D721Med (cell line): ENCODE measurements at regions not wholly inside any gene's neighbourhood (a gene's known extent, or its start where the extent isn't known, plus 50 kb on each side); places are given as distances from the start of the nearest gene placed in this dataset.
"Not testable (repeated sequence)": the region's sequence is repeated elsewhere in the genome, so short reads cannot be mapped to it uniquely, and the experiment has no call there.

Experiments used
- DNase-seq: peaks from one replicate; pipeline ENCODE4 v3.0.0; 2011; ENCODE audit warnings: low spot score; ENCODE audit not compliant: insufficient read length
- FAIRE-seq: peaks from 2 replicates; lab custom pipeline; 2011; peaks lifted over from hg19 to GRCh38; lab: Jason Lieb, UNC
- TF ChIP-seq, protein P1 (sequence below): IDR thresholded peaks from 2 replicates; pipeline ENCODE4 v1.5.1; 2012; ENCODE audit warnings: mild to moderate bottlenecking, control low read depth; ENCODE audit not compliant: insufficient read depth; ENCODE audit errors: missing control alignments

DNA sequence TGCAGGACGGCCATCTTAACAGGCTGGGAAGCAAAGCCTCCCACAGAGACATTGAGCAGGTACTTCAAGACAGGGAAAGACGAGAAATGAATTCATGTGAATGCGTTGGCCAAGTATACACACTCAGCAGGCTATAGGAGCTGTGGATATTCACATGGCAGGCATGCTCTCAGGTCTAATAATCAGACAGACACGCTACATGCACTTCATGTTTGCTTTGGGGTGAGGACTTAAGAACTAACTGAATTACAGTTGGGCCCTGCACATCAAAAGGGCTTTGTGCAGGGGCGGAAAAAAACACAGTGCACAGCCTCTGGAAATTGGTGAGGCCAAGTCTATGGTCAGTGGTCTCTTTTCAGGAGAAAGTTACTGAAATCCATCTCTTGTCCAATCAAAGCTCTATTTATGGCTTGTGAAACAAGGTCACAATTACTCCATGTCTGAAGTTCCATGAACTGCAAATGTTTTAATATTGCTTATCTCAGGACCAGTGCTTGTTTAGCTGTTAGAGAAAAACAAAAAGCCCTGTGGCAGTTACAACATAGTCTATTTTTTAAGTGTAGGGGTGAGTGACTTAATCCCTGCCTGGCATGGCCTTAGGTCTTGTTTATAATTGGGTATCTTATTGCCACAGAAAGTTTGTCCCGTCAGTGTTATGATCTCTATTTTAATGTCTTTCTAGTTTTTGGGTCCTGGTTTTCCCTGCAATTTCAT is 100.6 kb upstream of the GOLGA6L6 start:
- no peak for DNase-seq
- TF ChIP-seq, protein P1, sequence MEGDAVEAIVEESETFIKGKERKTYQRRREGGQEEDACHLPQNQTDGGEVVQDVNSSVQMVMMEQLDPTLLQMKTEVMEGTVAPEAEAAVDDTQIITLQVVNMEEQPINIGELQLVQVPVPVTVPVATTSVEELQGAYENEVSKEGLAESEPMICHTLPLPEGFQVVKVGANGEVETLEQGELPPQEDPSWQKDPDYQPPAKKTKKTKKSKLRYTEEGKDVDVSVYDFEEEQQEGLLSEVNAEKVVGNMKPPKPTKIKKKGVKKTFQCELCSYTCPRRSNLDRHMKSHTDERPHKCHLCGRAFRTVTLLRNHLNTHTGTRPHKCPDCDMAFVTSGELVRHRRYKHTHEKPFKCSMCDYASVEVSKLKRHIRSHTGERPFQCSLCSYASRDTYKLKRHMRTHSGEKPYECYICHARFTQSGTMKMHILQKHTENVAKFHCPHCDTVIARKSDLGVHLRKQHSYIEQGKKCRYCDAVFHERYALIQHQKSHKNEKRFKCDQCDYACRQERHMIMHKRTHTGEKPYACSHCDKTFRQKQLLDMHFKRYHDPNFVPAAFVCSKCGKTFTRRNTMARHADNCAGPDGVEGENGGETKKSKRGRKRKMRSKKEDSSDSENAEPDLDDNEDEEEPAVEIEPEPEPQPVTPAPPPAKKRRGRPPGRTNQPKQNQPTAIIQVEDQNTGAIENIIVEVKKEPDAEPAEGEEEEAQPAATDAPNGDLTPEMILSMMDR, result no peak
- FAIRE-seq, result no peak

DNA sequence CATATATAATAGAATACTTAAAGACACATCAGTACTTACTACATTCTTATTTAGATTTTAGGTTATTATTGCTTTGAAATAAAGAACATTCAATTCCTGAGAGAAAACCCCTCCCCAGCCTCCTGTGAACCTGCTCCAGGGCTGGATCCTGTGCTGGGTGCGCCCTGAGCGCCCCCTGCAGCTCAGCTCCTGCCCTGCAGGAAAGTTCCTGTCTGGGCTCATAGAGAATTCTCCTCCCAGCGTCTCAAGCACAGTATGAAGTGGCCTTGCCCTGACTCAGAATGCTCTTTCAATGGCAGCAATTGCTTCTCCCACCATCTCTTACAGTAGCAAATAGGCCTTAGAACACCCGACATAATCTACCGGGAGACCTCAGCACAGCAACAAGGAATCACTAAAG is 98.8 kb upstream of the GOLGA6L6 start:
- not testable (repeated sequence) for FAIRE-seq, DNase-seq

DNA sequence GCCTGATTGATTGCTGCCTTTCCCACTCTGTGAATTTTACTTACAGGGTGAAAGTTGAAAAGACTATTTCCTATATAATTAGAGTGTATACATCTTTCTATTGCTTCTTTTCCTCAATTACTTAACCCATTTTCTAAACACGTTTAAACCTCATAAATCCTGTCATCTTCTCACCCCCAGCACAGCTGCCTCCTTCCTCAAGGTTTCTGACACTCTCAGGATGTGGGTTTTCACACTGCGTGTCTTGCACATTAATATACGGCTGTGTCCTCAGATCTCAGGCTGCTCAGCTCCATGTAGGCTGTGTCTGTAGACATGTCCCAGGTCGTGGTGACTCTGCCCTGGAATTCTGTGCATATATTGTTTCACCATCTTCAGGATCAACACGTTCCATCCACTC is 97.6 kb upstream of the GOLGA6L6 start:
- not testable (repeated sequence) for DNase-seq, FAIRE-seq

DNA sequence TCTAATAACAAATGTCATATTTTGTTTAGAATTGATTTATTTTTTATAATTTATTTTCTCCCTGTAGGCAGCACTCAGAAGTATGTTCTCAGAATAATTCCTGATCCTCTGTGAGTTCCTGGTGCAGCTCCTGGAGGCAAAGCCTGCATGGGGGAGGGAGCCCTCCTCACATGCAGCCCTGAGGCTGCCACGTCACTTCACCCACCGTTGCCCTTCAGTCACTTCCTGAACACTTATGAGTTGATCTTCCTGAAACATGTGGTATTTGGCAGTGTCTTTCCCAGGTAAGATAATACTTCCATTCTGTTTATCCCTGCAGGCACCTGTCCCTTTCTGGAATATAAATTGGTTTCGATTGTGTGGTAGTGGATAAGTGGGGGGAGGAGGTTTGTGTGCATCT is 95.9 kb upstream of the GOLGA6L6 start:
- not testable (repeated sequence) for FAIRE-seq, DNase-seq

DNA sequence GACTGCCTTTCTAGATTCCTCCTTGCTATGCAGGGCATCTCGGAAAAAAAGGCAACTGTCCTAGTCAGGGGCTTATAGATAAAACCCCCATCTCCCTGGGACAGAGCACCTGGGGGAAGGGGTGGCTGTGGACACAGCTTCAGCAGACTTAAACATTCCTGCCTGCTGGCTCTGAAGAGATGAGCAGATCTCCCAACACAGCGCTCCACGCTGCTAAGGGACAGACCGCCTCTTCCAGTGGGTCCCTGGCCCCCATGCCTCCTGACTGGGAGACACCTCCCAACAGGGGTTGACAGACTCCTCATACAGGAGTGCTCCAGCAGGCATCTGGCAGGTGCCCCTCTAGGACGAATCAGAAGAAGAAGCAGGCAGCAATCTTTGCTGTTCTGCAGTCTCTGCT is 87.9 kb upstream of the GOLGA6L6 start:
- not testable (repeated sequence) for FAIRE-seq, DNase-seq

DNA sequence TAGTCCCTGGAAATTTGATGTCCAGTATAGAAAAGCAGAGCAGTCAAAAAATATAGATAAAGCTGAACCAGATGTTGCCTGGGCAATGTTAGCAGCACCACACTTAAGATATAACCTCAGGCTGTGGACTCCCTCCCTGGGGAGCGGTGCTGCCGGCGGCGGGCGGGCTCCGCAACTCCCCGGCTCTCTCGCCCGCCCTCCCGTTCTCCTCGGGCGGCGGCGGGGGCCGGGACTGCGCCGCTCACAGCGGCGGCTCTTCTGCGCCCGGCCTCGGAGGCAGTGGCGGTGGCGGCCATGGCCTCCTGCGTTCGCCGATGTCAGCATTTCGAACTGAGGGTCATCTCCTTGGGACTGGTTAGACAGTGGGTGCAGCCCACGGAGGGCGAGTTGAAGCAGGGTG is 86.9 kb upstream of the GOLGA6L6 start:
- not testable (repeated sequence) for DNase-seq, FAIRE-seq

DNA sequence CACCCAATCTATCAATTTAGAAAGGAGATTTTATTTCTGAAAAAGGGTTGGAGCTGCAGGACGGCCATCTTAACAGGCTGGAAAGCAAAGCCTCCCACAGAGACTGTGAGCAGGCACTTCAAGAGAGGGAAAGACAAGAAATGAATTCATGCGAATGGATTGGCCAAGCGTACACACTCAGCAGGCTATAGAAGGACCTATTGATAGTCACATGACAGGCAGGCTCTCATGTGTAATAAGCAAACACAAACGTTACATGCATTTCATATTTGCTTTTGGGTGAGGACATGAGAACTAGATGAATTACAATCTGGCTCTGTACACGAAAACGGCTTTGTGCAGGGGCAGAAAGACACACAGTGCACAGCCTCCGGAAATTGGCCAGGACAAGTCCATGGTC is 83.9 kb upstream of the GOLGA6L6 start:
- FAIRE-seq, DNase-seq: not testable (repeated sequence)

DNA sequence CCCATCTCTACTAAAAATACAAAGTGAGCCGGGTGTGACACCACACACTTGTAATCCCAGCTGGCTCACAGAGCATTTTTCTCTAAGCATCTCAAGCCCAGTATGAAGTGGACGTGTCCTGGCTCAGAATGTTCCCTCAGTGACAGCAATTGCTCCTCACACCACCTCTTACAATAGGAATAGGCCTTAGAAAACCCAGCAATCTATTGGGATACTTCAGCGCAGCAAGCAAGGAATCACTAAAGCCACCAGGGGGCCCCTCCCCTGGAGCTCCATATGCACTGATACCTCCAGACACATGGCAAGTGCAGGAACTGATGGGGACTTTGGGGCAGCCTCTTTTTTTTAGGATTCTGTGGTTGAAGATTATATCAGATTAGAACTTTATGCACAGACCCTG is 82.5 kb upstream of the GOLGA6L6 start:
- not testable (repeated sequence) for DNase-seq, FAIRE-seq

DNA sequence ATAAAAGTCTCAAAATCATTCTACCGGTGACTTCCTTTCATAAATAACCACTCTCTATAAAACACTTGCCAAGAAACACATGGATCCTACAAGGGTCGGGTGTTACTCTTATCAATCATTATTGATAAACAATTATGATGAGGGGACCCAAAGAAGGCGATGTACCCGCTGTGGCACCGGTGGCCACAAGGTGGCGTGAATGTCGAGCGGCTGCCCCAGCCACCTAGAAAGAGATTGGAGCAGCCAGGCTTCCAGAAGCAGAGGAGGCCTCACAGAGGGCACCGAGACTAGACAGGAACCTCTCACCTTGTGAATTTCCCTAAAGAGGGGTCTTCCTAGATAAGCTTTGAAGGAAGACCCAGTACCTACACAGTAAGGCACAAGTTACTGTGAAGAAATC is 80.5 kb upstream of the GOLGA6L6 start:
- DNase-seq, FAIRE-seq: not testable (repeated sequence)

DNA sequence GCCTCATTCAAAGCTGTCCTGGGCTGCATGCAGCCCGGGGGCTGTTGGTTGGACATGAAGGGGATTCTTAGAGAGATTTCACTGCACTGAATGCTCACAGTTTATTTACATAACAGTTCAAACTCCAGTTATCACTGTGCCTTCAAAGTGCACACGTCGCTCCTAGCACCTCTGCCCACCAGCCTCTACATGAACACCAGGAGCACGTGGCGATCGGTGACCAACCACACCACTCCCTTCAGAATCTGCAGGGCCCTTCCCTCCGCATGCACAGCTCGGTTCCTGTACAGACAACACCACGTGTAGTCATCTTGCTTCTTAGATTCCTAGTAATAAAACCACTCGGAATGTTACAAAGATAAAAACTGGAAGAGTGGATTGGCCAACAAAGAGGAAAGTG is 72.9 kb upstream of the GOLGA6L6 start:
- FAIRE-seq, DNase-seq: not testable (repeated sequence)

DNA sequence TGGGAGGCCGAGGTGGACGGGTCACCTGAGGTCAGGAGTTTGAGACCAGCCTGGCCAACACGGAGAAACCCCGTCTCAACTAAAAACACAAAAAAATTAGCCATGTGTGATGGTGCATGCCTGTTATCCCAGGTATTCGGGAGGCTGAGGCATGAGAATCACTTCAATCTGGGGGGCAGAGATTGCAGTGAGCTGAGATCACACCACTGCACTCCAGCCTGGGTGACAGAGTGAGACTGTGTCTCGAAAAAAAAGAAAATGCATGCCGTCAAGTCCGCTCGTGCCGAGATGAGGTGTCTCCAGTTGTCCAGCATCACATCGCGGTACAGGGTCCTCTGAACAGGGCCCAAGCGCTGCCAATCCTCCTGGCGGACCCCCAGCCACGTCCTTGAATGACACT is 71.2 kb upstream of the GOLGA6L6 start:
- FAIRE-seq, DNase-seq: not testable (repeated sequence)

DNA sequence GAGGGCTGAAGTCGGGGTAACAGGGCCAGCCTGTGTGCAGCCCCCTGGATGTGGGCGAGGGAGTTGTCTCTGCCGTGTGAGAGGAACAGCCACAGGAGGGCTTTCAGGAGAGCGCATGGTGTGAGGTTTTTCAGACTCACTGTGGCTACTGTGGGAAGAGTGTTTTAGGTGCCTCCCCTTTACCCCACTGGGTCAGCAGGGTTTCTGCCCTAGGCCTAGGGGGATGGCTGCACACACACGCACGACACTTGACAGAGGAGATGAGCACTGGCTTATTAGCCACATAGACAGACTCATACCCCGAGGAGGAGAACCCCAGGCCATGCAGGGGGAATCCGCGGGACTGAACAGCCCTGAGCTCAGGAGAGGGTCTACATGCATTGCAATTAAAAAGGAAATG is 70.8 kb upstream of the GOLGA6L6 start:
- DNase-seq, FAIRE-seq: not testable (repeated sequence)

DNA sequence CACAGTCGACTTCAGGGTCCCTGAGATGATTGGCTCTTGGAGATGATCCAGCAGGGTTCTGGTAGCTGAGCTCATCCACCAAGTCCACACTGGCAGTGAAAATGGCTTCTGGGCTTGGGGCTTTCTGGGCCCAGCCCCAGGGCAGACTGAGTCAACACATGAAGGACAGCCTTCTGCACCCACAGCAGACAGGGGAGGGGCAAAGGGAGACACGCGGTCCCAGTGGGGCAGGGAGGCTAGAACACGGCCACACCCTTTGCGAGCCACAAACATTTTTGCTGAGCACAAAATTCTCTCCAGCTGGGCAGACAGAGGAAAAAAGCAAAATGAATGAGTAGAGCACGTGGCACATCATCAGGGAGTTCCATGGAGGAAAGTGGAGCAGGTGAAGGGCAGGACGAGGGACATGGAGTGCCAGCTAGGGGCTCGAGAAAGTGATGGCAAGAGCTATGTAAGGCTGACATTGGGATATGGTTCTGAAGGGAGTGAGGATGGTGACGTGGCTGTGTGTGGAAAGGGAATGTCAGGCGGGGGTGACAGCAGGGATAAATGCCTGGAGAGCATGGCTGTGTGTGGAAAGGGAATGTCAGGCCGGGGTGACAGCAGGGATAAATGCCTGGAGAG is 70.2 kb upstream of the GOLGA6L6 start:
- not testable (repeated sequence) for FAIRE-seq, DNase-seq

DNA sequence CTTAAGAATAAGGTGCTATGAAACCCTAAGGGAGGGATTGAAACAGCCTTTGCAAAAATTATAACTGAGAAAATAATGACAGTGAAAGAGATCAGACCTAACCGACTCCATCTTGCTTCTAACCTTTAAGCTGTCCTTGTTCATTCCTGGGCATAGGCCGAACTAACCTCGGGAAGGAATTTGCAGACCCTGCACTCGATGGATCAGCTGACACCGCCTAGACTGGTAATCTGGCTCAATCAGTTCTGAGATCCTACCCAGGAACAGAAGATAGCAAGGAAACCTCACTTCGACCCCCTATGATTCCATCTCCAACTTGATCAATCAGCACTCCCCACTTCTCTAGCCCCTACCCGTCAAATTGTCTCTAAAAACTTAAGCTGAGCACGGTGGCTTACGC is 66.6 kb upstream of the GOLGA6L6 start:
- not testable (repeated sequence) for FAIRE-seq, DNase-seq

DNA sequence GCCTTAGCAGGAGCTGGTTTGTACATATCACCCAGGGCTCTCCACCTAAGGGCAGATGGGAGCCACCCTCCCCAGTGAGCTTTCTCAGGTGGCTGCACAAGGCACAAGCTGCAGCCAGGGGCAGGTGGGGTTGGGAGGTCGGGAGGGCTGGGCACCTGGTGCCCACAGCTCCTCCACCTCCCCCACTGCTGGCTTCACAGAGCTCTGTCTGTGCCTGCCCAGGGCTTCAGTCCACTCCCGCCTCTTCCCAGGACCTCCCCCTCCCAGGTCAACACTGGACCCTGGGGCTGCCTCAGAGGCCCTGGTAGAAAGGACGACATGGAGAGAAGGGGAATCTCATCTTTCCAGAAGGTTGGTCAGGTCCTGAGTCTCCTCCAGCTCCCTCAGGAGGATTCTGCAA is 55.6 kb upstream of the GOLGA6L6 start:
- not testable (repeated sequence) for DNase-seq, FAIRE-seq

DNA sequence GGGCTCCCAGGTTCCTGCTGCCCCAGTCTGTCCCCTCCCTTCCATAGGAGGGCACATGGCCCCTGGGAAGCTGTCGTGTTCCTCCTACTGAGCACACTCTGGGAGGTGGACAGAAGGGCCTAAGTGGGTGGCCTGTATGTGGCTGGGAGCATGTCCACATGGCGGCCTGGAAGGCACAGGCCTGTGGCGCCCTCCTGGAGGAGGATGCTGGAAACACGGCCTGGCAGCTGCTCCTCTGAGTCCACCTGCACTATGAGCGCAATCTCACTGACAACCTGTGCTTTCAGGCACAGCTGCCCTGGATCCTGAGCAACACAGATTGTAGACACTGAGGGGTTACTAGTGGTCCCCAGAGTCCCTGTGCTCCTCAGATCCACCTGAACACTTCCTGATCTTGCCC is 52.6 kb upstream of the GOLGA6L6 start:
- not testable (repeated sequence) for FAIRE-seq, DNase-seq

DNA sequence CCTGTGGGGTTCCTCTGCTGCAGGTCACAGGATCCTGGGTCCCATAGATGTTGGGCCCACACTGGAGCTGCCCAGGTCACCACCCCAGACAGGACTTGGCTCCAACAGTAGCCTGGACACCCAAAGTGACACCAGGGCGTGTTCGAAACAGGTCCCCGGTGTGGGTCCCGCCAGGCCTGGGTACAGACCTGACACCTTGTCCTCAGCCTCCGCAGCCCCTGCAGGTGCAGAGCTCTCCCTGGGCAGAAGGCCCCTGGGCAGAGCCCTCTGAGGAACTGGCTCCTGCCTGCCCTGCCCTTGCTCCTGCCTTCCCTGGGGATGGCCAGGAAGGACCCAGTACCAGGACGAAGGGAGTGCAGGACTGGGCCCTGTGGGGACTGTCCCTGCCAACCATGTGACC is 50.3 kb upstream of the GOLGA6L6 start:
- not testable (repeated sequence) for FAIRE-seq, DNase-seq
